ACC112 (cell line): ENCODE measurements at regions not wholly inside any gene's neighbourhood (a gene's known extent, or its start where the extent isn't known, plus 50 kb on each side); places are given as distances from the start of the nearest gene placed in this dataset.
"Not testable (repeated sequence)": the region's sequence is repeated elsewhere in the genome, so short reads cannot be mapped to it uniquely, and the experiment has no call there.

Source experiments
- H2AFZ ChIP-seq: fragments of 200-600 bp; sonication (generic); one replicate; pipeline ENCODE4 v1.6.0; 2017; ENCODE audit warnings: antibody characterized with exemption, low read length; ENCODE audit not compliant: unreplicated experiment
- H3K27ac ChIP-seq: fragments of 200-600 bp; sonication (generic); 2 replicates; pipeline ENCODE4 v1.5.1; 2014; ENCODE audit warnings: low read depth, mild to moderate bottlenecking, antibody characterized with exemption, low read length, moderate library complexity
- H3K27me3 ChIP-seq: fragments of 200-600 bp; sonication (generic); 2 replicates; pipeline ENCODE4 v1.6.1; 2014; ENCODE audit warnings: mild to moderate bottlenecking, antibody characterized with exemption, low read length, moderate library complexity, mixed read lengths; ENCODE audit not compliant: insufficient read depth
- H3K36me3 ChIP-seq: fragments of 200-600 bp; sonication (generic); 2 replicates; pipeline ENCODE4 v1.6.1; 2016; ENCODE audit warnings: mild to moderate bottlenecking, antibody characterized with exemption, low read length, moderate library complexity, mixed read lengths; ENCODE audit not compliant: insufficient read depth
- H3K4me1 ChIP-seq: fragments of 200-600 bp; sonication (generic); one replicate; pipeline ENCODE4 v1.6.1; 2016; ENCODE audit warnings: low read length, mixed read lengths; ENCODE audit not compliant: insufficient read depth, unreplicated experiment, control insufficient read depth
- H3K4me3 ChIP-seq: fragments of 200-600 bp; sonication (generic); 2 replicates; pipeline ENCODE4 v1.5.1; 2014; ENCODE audit warnings: mild to moderate bottlenecking, low read depth, low read length
- H3K79me2 ChIP-seq: fragments of 200-600 bp; sonication (generic); one replicate; pipeline ENCODE4 v1.6.0; 2016; ENCODE audit warnings: low read length; ENCODE audit not compliant: control insufficient read depth, unreplicated experiment, insufficient read depth

- no peak overlapping the region for H2AFZ ChIP-seq
- no peaks in the 10 kb centered on the region for H3K4me1 ChIP-seq
- H3K27ac ChIP-seq, result no peak overlapping the region
- H3K36me3 ChIP-seq, result no peaks in the 10 kb centered on the region
- H3K4me3 ChIP-seq, result no peak overlapping the region
- no peaks in the 10 kb centered on the region for H3K79me2 ChIP-seq
- H3K27me3 ChIP-seq, result no peaks in the 10 kb centered on the region; the same call in 1 of the 2 replicates
Observed at GRCh38 chr3:137165117-137165806, 207.5 kb downstream of the IL20RB start.

- Histone ChIP-seq H3K79me2 (no peaks in the 10 kb centered on the region), H2AFZ (no peak overlapping the region), H3K4me1 (no peaks in the 10 kb centered on the region), H3K27me3 (peaks cover 5% of the 10 kb centered on the region; the same call in 1 of the 2 replicates), H3K36me3 (no peaks in the 10 kb centered on the region), H3K4me3 (no peak overlapping the region), H3K27ac (no peak overlapping the region)
Observed at GRCh38 chr3:137171834-137172603, 214.2 kb downstream of the IL20RB start.

- peaks cover 5% of the 10 kb centered on the region; the same call in 1 of the 2 replicates for H3K27me3 ChIP-seq
- no peak overlapping the region for H3K27ac ChIP-seq
- no peak overlapping the region for H3K4me3 ChIP-seq
- no peak overlapping the region for H2AFZ ChIP-seq
- H3K4me1 ChIP-seq, result no peaks in the 10 kb centered on the region
- no peaks in the 10 kb centered on the region for H3K36me3 ChIP-seq
- H3K79me2 ChIP-seq, result no peaks in the 10 kb centered on the region
Observed at GRCh38 chr3:137172728-137173127, 214.9 kb downstream of the IL20RB start.

- Histone ChIP-seq H3K27me3 (peaks cover 5% of the 10 kb centered on the region; the same call in 1 of the 2 replicates), H3K27ac (no peak overlapping the region), H3K79me2 (no peaks in the 10 kb centered on the region), H3K4me3 (no peak overlapping the region), H3K4me1 (no peaks in the 10 kb centered on the region), H3K36me3 (no peaks in the 10 kb centered on the region), H2AFZ (no peak overlapping the region)
Observed at GRCh38 chr3:137174514-137174913, 216.7 kb downstream of the IL20RB start.

- no peaks in the 10 kb centered on the region for H3K79me2 ChIP-seq
- no peak overlapping the region for H3K4me3 ChIP-seq
- H3K36me3 ChIP-seq, result no peaks in the 10 kb centered on the region
- H2AFZ ChIP-seq, result no peak overlapping the region
- no peak overlapping the region for H3K27ac ChIP-seq
- H3K27me3 ChIP-seq, result 0 out of 2 replicates have a peak, but pooled peaks cover 4% of the 10 kb centered on the region
- no peaks in the 10 kb centered on the region for H3K4me1 ChIP-seq
Observed at GRCh38 chr3:137180220-137180619, 222.4 kb downstream of the IL20RB start.

GRCh38 chr3:137191133-137191923 lies 233.5 kb downstream of the IL20RB start:
- H3K36me3 ChIP-seq, result no peaks in the 10 kb centered on the region
- no peaks in the 10 kb centered on the region for H3K79me2 ChIP-seq
- 0 out of 2 replicates have a peak, but pooled peaks cover 4% of the 10 kb centered on the region for H3K27me3 ChIP-seq
- H2AFZ ChIP-seq, result no peak overlapping the region
- no peaks in the 10 kb centered on the region for H3K4me1 ChIP-seq
- no peak overlapping the region for H3K4me3 ChIP-seq
- H3K27ac ChIP-seq, result no peak overlapping the region

GRCh38 chr3:137191951-137192350 lies 234.2 kb downstream of the IL20RB start:
- no peaks in the 10 kb centered on the region for H3K36me3 ChIP-seq
- H3K27ac ChIP-seq, result no peak overlapping the region
- 0 out of 2 replicates have a peak, but pooled peaks cover 4% of the 10 kb centered on the region for H3K27me3 ChIP-seq
- H3K79me2 ChIP-seq, result no peaks in the 10 kb centered on the region
- H3K4me1 ChIP-seq, result no peaks in the 10 kb centered on the region
- H3K4me3 ChIP-seq, result no peak overlapping the region
- no peak overlapping the region for H2AFZ ChIP-seq

- H3K79me2 ChIP-seq, result no peaks in the 10 kb centered on the region
- H3K4me3 ChIP-seq, result no peak overlapping the region
- no peaks in the 10 kb centered on the region for H3K4me1 ChIP-seq
- H3K27ac ChIP-seq, result no peak overlapping the region
- H3K27me3 ChIP-seq, result 0 out of 2 replicates have a peak, but pooled peaks cover 4% of the 10 kb centered on the region
- no peak overlapping the region for H2AFZ ChIP-seq
- no peaks in the 10 kb centered on the region for H3K36me3 ChIP-seq
Observed at GRCh38 chr3:137194301-137194700, 236.5 kb downstream of the IL20RB start.

GRCh38 chr3:137198374-137198773 lies 240.6 kb downstream of the IL20RB start:
- H3K4me3 ChIP-seq, H3K36me3 ChIP-seq, H3K79me2 ChIP-seq, H3K27ac ChIP-seq, H3K4me1 ChIP-seq, H2AFZ ChIP-seq, H3K27me3 ChIP-seq: not testable (repeated sequence)

GRCh38 chr3:137199678-137200077 lies 241.9 kb downstream of the IL20RB start:
- Histone ChIP-seq H2AFZ (no peak overlapping the region), H3K4me3 (no peak overlapping the region), H3K79me2 (no peaks in the 10 kb centered on the region), H3K27ac (no peak overlapping the region), H3K36me3 (no peaks in the 10 kb centered on the region), H3K4me1 (no peaks in the 10 kb centered on the region), H3K27me3 (peaks cover 4% of the 10 kb centered on the region; the same call in 1 of the 2 replicates)
